Lower lobe of right lung (tissue), 2 donors: ENCODE measurements at regions not wholly inside any gene's neighbourhood (a gene's known extent, or its start where the extent isn't known, plus 50 kb on each side); places are given as distances from the start of the nearest gene placed in this dataset.

ENCODE experiments used
- ATAC-seq, 2 donors: fragments of 200-7000 bp; cut with Tn5 transposase; one replicate each; pipeline ENCODE4 v1.9.1; 2020 to 2022; ENCODE audit warnings: mild to moderate bottlenecking in 2 of 2, moderate library complexity in 2 of 2
- DNase-seq: peaks from one replicate; pipeline ENCODE4 v3.0.0-alpha.2; 2020
- H3K27ac ChIP-seq: fragments of 200-600 bp; one replicate; pipeline ENCODE4 v1.8.0; 2022
- H3K27me3 ChIP-seq: fragments of 200-600 bp; one replicate; pipeline ENCODE4 v1.8.0; 2022; ENCODE audit warnings: low read depth
- H3K36me3 ChIP-seq: fragments of 200-600 bp; one replicate; pipeline ENCODE4 v1.8.0; 2022; ENCODE audit warnings: mild to moderate bottlenecking
- H3K4me1 ChIP-seq: fragments of 200-600 bp; one replicate; pipeline ENCODE4 v1.8.0; 2022
- H3K4me3 ChIP-seq: fragments of 200-600 bp; one replicate; pipeline ENCODE4 v1.8.0; 2022; ENCODE audit warnings: mild to moderate bottlenecking
- H3K9me3 ChIP-seq: fragments of 200-600 bp; one replicate; pipeline ENCODE4 v1.8.0; 2022
- CTCF ChIP-seq: fragments of 200-600 bp; IDR thresholded peaks from one replicate; pipeline ENCODE4 v1.8.0; 2022; ENCODE audit warnings: antibody characterized with exemption, mild to moderate bottlenecking
- intact Hi-C: fragments of 100-400 bp; cut with DNase I; formaldehyde crosslinking; loops from one replicate; pipeline ENCODE4 v1.11.0; 2022
- donor health status: DM: no; HTN: yes; CAD: no; lungs with severe emphysema.

DNA sequence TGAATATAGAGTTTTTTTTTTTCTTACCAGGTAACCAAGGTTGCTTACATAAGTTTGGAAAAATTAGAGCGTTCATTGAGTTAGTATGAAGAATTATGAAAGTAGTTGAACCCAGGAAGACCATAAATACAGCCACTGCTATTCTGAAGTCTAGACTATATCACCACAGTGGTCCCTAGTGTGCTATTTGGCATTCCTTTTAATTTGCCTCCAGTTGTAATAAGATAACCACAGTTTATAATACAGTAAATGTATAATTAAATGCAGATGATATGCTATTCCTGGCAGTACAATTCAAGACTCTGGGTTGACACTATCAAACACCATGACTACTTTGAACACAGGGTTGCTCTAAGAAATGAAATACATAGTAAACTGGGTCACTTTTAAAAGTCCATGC lies 270.5 kb downstream of the BRINP2 start:
- no peaks in the 10 kb centered on the region for H3K36me3 ChIP-seq
- H3K9me3 ChIP-seq: no peaks in the 10 kb centered on the region
- H3K4me1 ChIP-seq: no peaks in the 10 kb centered on the region
- ATAC-seq: no peak
- no peak overlapping the region for H3K27ac ChIP-seq
- H3K27me3 ChIP-seq: no peaks in the 10 kb centered on the region
- DNase-seq: no peak
- intact Hi-C loops: no loop called here
- H3K4me3 ChIP-seq: no peak overlapping the region
- no peak for TF ChIP-seq CTCF

DNA sequence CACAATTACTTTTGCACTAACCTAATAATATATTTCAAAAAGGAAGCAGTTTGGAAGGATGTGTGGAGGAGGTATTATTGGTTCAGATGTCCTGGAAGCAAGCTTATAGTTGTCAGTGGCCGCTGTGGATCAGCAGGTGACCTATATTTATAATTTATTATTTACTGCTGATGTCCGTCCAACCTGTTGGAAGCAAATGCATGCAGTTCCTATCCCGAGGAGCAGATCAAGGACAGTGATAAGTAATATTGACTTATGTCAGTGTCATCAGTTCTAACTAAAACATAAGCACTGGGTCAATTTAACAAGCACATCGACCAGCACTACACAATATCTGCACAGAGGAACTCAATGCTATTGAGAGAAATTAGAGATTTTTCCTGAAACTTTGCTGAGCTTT lies 270.1 kb downstream of the BRINP2 start:
- DNase-seq: no peak
- no peak for ATAC-seq
- no peak overlapping the region for H3K27ac ChIP-seq
- no peak for TF ChIP-seq CTCF
- H3K4me3 ChIP-seq: no peak overlapping the region
- intact Hi-C loops: no loop called here
- no peaks in the 10 kb centered on the region for H3K27me3 ChIP-seq
- H3K4me1 ChIP-seq: no peaks in the 10 kb centered on the region
- no peaks in the 10 kb centered on the region for H3K36me3 ChIP-seq
- H3K9me3 ChIP-seq: no peaks in the 10 kb centered on the region

GRCh38 chr1:177439301-177439700 lies 268.5 kb downstream of the BRINP2 start:
- no peaks in the 10 kb centered on the region for H3K9me3 ChIP-seq
- no peaks in the 10 kb centered on the region for H3K4me1 ChIP-seq
- intact Hi-C loops: no loop called here
- ATAC-seq (no peak), DNase-seq (no peak)
- no peak overlapping the region for H3K4me3 ChIP-seq
- no peak overlapping the region for H3K27ac ChIP-seq
- no peaks in the 10 kb centered on the region for H3K36me3 ChIP-seq
- TF ChIP-seq CTCF: no peak
- no peaks in the 10 kb centered on the region for H3K27me3 ChIP-seq

- no peak overlapping the region for H3K4me3 ChIP-seq
- H3K27me3 ChIP-seq: no peaks in the 10 kb centered on the region
- no peaks in the 10 kb centered on the region for H3K4me1 ChIP-seq
- H3K36me3 ChIP-seq: no peaks in the 10 kb centered on the region
- no peak for ATAC-seq
- no peak for DNase-seq
- intact Hi-C loops: no loop called here
- no peak overlapping the region for H3K27ac ChIP-seq
- H3K9me3 ChIP-seq: no peaks in the 10 kb centered on the region
- no peak for TF ChIP-seq CTCF
These were observed 264.6 kb downstream of the BRINP2 start for GRCh38 chr1:177435364-177435763.

DNA sequence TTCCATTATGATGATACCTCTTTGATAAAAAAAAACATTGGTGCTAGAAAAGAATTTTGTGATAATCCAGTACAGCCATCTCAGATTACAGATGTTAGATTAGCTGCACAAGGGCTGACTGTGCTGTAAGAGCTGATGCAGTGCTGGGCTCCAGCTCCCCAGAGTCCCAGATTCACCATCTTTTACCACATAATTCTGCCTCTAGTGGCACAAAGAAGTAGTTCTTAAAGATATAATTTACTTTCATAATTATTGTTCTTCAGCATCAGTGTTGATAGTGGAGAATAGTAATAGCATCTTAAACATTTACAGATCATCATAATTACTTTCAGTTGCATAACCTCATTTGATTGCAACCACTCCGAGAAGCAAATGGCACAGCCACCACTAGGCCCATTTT lies 262.1 kb downstream of the BRINP2 start:
- Histone ChIP-seq H3K4me1 (no peaks in the 10 kb centered on the region), H3K36me3 (no peaks in the 10 kb centered on the region), H3K27me3 (no peaks in the 10 kb centered on the region), H3K4me3 (no peak overlapping the region), H3K27ac (no peak overlapping the region), H3K9me3 (no peaks in the 10 kb centered on the region)
- intact Hi-C loops: no loop called here
- no peak for DNase-seq
- ATAC-seq: no peak
- no peak for TF ChIP-seq CTCF

DNA sequence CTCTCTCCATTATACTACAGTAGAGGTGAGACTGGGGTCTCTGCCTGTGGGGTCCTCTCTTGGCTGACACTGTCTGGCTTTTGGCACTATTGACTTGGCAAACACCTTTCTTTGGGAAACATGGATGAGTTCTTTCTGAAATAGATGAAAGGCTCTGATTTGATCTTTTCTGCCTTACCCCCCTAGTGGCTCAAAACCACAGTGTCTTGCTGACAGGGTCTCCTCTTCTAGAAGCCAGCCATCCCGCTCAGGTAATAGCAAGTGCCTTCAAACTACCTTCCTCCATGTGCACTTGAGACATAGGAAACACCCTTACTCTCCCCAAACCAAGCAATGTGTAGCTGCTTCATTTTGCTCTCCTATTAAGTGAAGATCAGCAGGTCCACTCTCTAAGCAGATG lies 260.4 kb downstream of the BRINP2 start:
- DNase-seq (no peak), ATAC-seq (no peak)
- H3K36me3 ChIP-seq: no peaks in the 10 kb centered on the region
- H3K27me3 ChIP-seq: no peaks in the 10 kb centered on the region
- H3K4me1 ChIP-seq: no peaks in the 10 kb centered on the region
- H3K27ac ChIP-seq: no peak overlapping the region
- intact Hi-C loops: no loop called here
- H3K4me3 ChIP-seq: no peak overlapping the region
- no peak for TF ChIP-seq CTCF
- no peaks in the 10 kb centered on the region for H3K9me3 ChIP-seq
